ENCODE measurements at regions not wholly inside any gene's neighbourhood (a gene's known extent, or its start where the extent isn't known, plus 50 kb on each side); places are given as distances from the start of the nearest gene placed in this dataset.

DNA sequence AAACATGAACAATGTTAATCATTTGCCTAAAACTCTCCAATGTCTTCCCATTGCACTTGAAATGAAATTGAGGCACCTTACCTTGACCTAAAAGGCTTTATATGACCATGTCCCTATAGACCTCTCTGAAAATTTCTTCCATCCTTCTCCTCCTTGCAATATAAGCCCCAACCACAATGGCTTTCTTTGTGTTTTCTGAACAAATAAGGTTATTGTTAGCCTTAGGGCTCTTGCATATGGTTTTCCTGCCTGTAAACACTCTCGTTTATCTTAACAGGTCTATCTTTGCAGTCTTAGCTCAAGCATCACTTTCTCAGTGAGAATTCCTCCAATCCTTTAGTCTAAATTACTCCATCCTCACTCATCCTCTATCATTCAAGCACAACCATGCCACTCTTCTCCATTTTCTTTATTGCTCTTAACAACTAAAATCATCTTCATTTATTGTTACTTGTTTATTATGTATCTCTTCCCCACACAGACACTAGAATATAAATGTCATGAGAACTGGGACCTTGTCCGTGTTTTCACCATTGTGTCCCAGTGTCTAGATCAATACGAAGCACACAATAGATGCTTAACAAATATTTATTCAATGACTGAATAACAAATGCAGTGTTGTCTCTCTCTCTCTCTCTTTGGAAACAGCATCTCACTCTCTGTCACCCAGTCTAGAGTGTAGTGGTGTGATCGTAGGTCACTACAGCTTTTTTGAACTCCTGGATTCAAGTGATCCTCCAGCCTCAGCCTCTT is 129.3 kb downstream of the RDH14 start:
- no peak for TF ChIP-seq PPARA (CRISPR knock-in tag; IDR thresholded peaks at IDR 0.05; ENCODE audit: borderline replicate concordance)
- no peak for TF ChIP-seq CSDC2 (CRISPR knock-in tag; IDR thresholded peaks at IDR 0.05)
- TF ChIP-seq ZFP3 (CRISPR knock-in tag; IDR thresholded peaks at IDR 0.05), result no peak
- TF ChIP-seq, protein P1, sequence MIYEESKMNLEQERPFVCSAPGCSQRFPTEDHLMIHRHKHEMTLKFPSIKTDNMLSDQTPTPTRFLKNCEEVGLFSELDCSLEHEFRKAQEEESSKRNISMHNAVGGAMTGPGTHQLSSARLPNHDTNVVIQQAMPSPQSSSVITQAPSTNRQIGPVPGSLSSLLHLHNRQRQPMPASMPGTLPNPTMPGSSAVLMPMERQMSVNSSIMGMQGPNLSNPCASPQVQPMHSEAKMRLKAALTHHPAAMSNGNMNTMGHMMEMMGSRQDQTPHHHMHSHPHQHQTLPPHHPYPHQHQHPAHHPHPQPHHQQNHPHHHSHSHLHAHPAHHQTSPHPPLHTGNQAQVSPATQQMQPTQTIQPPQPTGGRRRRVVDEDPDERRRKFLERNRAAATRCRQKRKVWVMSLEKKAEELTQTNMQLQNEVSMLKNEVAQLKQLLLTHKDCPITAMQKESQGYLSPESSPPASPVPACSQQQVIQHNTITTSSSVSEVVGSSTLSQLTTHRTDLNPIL (CRISPR knock-in tag; IDR thresholded peaks at IDR 0.05; ENCODE audit: low read depth), result no peak
- TF ChIP-seq ESRRG (CRISPR knock-in tag; IDR thresholded peaks at IDR 0.05), result no peak
- no peak for ATAC-seq

- ATAC-seq, result no peak
- TF ChIP-seq ZC3H10 (CRISPR knock-in tag; IDR thresholded peaks at IDR 0.05) (no peak), OSR1 (CRISPR knock-in tag; IDR thresholded peaks at IDR 0.05) (no peak), ZNF565 (CRISPR knock-in tag; conservative IDR thresholded peaks at IDR 0.05; ENCODE audit: low read depth) (no peak), ESRRG (CRISPR knock-in tag; IDR thresholded peaks at IDR 0.05) (no peak), ARNTL (CRISPR knock-in tag; IDR thresholded peaks at IDR 0.05; ENCODE audit: borderline replicate concordance, low read depth) (no peak), CSDC2 (CRISPR knock-in tag; IDR thresholded peaks at IDR 0.05) (no peak), ISL1 (CRISPR knock-in tag; IDR thresholded peaks at IDR 0.05) (no peak), BACH2 (CRISPR knock-in tag; IDR thresholded peaks at IDR 0.05; ENCODE audit: borderline replicate concordance) (no peak), SNAI2 (CRISPR knock-in tag; IDR thresholded peaks at IDR 0.05) (no peak), ZNF8 (CRISPR knock-in tag; IDR thresholded peaks at IDR 0.05) (no peak), ZFP30 (CRISPR knock-in tag; IDR thresholded peaks at IDR 0.05) (no peak), ZFP3 (CRISPR knock-in tag; IDR thresholded peaks at IDR 0.05) (no peak)
- TF ChIP-seq, protein P2, sequence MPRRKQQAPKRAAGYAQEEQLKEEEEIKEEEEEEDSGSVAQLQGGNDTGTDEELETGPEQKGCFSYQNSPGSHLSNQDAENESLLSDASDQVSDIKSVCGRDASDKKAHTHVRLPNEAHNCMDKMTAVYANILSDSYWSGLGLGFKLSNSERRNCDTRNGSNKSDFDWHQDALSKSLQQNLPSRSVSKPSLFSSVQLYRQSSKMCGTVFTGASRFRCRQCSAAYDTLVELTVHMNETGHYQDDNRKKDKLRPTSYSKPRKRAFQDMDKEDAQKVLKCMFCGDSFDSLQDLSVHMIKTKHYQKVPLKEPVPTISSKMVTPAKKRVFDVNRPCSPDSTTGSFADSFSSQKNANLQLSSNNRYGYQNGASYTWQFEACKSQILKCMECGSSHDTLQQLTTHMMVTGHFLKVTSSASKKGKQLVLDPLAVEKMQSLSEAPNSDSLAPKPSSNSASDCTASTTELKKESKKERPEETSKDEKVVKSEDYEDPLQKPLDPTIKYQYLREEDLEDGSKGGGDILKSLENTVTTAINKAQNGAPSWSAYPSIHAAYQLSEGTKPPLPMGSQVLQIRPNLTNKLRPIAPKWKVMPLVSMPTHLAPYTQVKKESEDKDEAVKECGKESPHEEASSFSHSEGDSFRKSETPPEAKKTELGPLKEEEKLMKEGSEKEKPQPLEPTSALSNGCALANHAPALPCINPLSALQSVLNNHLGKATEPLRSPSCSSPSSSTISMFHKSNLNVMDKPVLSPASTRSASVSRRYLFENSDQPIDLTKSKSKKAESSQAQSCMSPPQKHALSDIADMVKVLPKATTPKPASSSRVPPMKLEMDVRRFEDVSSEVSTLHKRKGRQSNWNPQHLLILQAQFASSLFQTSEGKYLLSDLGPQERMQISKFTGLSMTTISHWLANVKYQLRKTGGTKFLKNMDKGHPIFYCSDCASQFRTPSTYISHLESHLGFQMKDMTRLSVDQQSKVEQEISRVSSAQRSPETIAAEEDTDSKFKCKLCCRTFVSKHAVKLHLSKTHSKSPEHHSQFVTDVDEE (CRISPR knock-in tag; IDR thresholded peaks at IDR 0.05), result no peak
These were observed 131.9 kb downstream of the RDH14 start for GRCh38 chr2:18428516-18428915.

- no peak for ATAC-seq
- TF ChIP-seq RARB (CRISPR knock-in tag; IDR thresholded peaks at IDR 0.05), result no peak
- TF ChIP-seq TCF4 (CRISPR knock-in tag; IDR thresholded peaks at IDR 0.05; ENCODE audit: borderline replicate concordance), result no peak
- no peak for TF ChIP-seq ISL1 (CRISPR knock-in tag; IDR thresholded peaks at IDR 0.05)
- TF ChIP-seq CSRNP3 (CRISPR knock-in tag; IDR thresholded peaks at IDR 0.05), result no peak
- no peak for TF ChIP-seq ZNF70 (CRISPR knock-in tag; IDR thresholded peaks at IDR 0.05)
- TF ChIP-seq, protein P1 (CRISPR knock-in tag; IDR thresholded peaks at IDR 0.05; ENCODE audit: low read depth), result no peak
- TF ChIP-seq, protein P3, sequence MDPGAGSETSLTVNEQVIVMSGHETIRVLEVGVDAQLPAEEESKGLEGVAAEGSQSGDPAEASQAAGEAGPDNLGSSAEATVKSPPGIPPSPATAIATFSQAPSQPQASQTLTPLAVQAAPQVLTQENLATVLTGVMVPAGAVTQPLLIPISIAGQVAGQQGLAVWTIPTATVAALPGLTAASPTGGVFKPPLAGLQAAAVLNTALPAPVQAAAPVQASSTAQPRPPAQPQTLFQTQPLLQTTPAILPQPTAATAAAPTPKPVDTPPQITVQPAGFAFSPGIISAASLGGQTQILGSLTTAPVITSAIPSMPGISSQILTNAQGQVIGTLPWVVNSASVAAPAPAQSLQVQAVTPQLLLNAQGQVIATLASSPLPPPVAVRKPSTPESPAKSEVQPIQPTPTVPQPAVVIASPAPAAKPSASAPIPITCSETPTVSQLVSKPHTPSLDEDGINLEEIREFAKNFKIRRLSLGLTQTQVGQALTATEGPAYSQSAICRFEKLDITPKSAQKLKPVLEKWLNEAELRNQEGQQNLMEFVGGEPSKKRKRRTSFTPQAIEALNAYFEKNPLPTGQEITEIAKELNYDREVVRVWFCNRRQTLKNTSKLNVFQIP (CRISPR knock-in tag; IDR thresholded peaks at IDR 0.05; ENCODE audit: borderline replicate concordance, low read depth), result no peak
- no peak for TF ChIP-seq TOX (CRISPR knock-in tag; IDR thresholded peaks at IDR 0.05; ENCODE audit: borderline replicate concordance)
- no peak for TF ChIP-seq PPARA (CRISPR knock-in tag; IDR thresholded peaks at IDR 0.05; ENCODE audit: borderline replicate concordance)
- TF ChIP-seq ARNTL (CRISPR knock-in tag; IDR thresholded peaks at IDR 0.05; ENCODE audit: borderline replicate concordance, low read depth), result no peak
- TF ChIP-seq CSDC2 (CRISPR knock-in tag; IDR thresholded peaks at IDR 0.05), result no peak
- no peak for TF ChIP-seq ZFP30 (CRISPR knock-in tag; IDR thresholded peaks at IDR 0.05)
- TF ChIP-seq ZC3H10 (CRISPR knock-in tag; IDR thresholded peaks at IDR 0.05), result no peak
- no peak for TF ChIP-seq BACH2 (CRISPR knock-in tag; IDR thresholded peaks at IDR 0.05; ENCODE audit: borderline replicate concordance)
- no peak for TF ChIP-seq ESRRG (CRISPR knock-in tag; IDR thresholded peaks at IDR 0.05)
- no peak for TF ChIP-seq ZFP3 (CRISPR knock-in tag; IDR thresholded peaks at IDR 0.05)
- TF ChIP-seq, protein P4, sequence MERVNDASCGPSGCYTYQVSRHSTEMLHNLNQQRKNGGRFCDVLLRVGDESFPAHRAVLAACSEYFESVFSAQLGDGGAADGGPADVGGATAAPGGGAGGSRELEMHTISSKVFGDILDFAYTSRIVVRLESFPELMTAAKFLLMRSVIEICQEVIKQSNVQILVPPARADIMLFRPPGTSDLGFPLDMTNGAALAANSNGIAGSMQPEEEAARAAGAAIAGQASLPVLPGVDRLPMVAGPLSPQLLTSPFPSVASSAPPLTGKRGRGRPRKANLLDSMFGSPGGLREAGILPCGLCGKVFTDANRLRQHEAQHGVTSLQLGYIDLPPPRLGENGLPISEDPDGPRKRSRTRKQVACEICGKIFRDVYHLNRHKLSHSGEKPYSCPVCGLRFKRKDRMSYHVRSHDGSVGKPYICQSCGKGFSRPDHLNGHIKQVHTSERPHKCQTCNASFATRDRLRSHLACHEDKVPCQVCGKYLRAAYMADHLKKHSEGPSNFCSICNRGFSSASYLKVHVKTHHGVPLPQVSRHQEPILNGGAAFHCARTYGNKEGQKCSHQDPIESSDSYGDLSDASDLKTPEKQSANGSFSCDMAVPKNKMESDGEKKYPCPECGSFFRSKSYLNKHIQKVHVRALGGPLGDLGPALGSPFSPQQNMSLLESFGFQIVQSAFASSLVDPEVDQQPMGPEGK (CRISPR knock-in tag; IDR thresholded peaks at IDR 0.05; ENCODE audit: borderline replicate concordance), result no peak
These were observed 132.7 kb downstream of the RDH14 start for GRCh38 chr2:18427762-18428161.
